ENCODE measurements at regions not wholly inside any gene's neighbourhood (a gene's known extent, or its start where the extent isn't known, plus 50 kb on each side); places are given as distances from the start of the nearest gene placed in this dataset.

- Mint-ChIP-seq H3K27ac (no peak overlapping the region), H3K4me1 (peaks cover 11% of the 10 kb centered on the region), H3K36me3 (ENCODE audit: low read depth) (no peaks in the 10 kb centered on the region), H3K4me3 (no peak overlapping the region), H3K9me3 (no peaks in the 10 kb centered on the region), H3K27me3 (ENCODE audit: insufficient read depth) (no peaks in the 10 kb centered on the region)
- Histone ChIP-seq H3K4me1 (ENCODE audit: control insufficient read depth, insufficient read depth, low read length) (peaks cover 4% of the 10 kb centered on the region), H3K9ac (ENCODE audit: extremely low read depth, low read length, poor library complexity, severe bottlenecking) (no peak overlapping the region), H3K27me3 (ENCODE audit: control insufficient read depth, insufficient read depth, low read length, poor library complexity, severe bottlenecking) (no peaks in the 10 kb centered on the region), H3K4me3 (ENCODE audit: low read length) (no peak overlapping the region), H3K36me3 (ENCODE audit: control insufficient read depth, insufficient read depth, low read length) (no peaks in the 10 kb centered on the region), H3K9me3 (ENCODE audit: control insufficient read depth, low read length) (no peaks in the 10 kb centered on the region), H3K27ac (ENCODE audit: low read depth, low read length) (no peak overlapping the region)
- 83 to 95% methylated on average over 3 to 5 of the region's 5 CpGs for WGBS, 2 experiments (ENCODE audit: insufficient coverage in 1 of 2, insufficient read length in 1 of 2)
- TF ChIP-seq, protein P1, sequence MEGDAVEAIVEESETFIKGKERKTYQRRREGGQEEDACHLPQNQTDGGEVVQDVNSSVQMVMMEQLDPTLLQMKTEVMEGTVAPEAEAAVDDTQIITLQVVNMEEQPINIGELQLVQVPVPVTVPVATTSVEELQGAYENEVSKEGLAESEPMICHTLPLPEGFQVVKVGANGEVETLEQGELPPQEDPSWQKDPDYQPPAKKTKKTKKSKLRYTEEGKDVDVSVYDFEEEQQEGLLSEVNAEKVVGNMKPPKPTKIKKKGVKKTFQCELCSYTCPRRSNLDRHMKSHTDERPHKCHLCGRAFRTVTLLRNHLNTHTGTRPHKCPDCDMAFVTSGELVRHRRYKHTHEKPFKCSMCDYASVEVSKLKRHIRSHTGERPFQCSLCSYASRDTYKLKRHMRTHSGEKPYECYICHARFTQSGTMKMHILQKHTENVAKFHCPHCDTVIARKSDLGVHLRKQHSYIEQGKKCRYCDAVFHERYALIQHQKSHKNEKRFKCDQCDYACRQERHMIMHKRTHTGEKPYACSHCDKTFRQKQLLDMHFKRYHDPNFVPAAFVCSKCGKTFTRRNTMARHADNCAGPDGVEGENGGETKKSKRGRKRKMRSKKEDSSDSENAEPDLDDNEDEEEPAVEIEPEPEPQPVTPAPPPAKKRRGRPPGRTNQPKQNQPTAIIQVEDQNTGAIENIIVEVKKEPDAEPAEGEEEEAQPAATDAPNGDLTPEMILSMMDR (conservative IDR thresholded peaks at IDR 0.05), result no peak
- DNase-seq, result no peak
Observed at GRCh38 chr14:97994020-97994531, 1196.9 kb downstream of the VRK1 start.

GRCh38 chr14:97995038-97995437 is 1197.9 kb downstream of the VRK1 start:
- H3K36me3 ChIP-seq (ENCODE audit: control insufficient read depth, insufficient read depth, low read length), result no peaks in the 10 kb centered on the region
- H3K27me3 ChIP-seq (ENCODE audit: control insufficient read depth, insufficient read depth, low read length, poor library complexity, severe bottlenecking), result no peaks in the 10 kb centered on the region
- no peak overlapping the region for H3K27ac ChIP-seq (ENCODE audit: low read depth, low read length)
- Mint-ChIP-seq H3K4me1 (peaks cover 11% of the 10 kb centered on the region), H3K4me3 (no peak overlapping the region), H3K27me3 (ENCODE audit: insufficient read depth) (no peaks in the 10 kb centered on the region), H3K9me3 (no peaks in the 10 kb centered on the region), H3K36me3 (ENCODE audit: low read depth) (no peaks in the 10 kb centered on the region), H3K27ac (no peak overlapping the region)
- H3K9ac ChIP-seq (ENCODE audit: extremely low read depth, low read length, poor library complexity, severe bottlenecking), result no peak overlapping the region
- peaks cover 4% of the 10 kb centered on the region for H3K4me1 ChIP-seq (ENCODE audit: control insufficient read depth, insufficient read depth, low read length)
- TF ChIP-seq, protein P1 (conservative IDR thresholded peaks at IDR 0.05), result no peak
- 100% methylated on average over 1 to 2 of the region's 2 CpGs for WGBS, 2 experiments (ENCODE audit: insufficient coverage in 1 of 2, insufficient read length in 1 of 2)
- H3K4me3 ChIP-seq (ENCODE audit: low read length), result no peak overlapping the region
- no peaks in the 10 kb centered on the region for H3K9me3 ChIP-seq (ENCODE audit: control insufficient read depth, low read length)
- DNase-seq, result no peak

GRCh38 chr14:97995531-97995930 is 1198.3 kb downstream of the VRK1 start:
- Histone ChIP-seq H3K9ac (ENCODE audit: extremely low read depth, low read length, poor library complexity, severe bottlenecking) (no peak overlapping the region), H3K27me3 (ENCODE audit: control insufficient read depth, insufficient read depth, low read length, poor library complexity, severe bottlenecking) (no peaks in the 10 kb centered on the region), H3K9me3 (ENCODE audit: control insufficient read depth, low read length) (no peaks in the 10 kb centered on the region), H3K27ac (ENCODE audit: low read depth, low read length) (no peak overlapping the region), H3K4me3 (ENCODE audit: low read length) (no peak overlapping the region), H3K4me1 (ENCODE audit: control insufficient read depth, insufficient read depth, low read length) (peaks cover 4% of the 10 kb centered on the region), H3K36me3 (ENCODE audit: control insufficient read depth, insufficient read depth, low read length) (no peaks in the 10 kb centered on the region)
- no peaks in the 10 kb centered on the region for H3K9me3 Mint-ChIP-seq
- no peak for DNase-seq
- H3K4me1 Mint-ChIP-seq, result peaks cover 11% of the 10 kb centered on the region
- H3K27me3 Mint-ChIP-seq (ENCODE audit: insufficient read depth), result no peaks in the 10 kb centered on the region
- no peak overlapping the region for H3K27ac Mint-ChIP-seq
- 84 to 100% methylated on average over 1 to 2 of the region's 2 CpGs for WGBS, 2 experiments (ENCODE audit: insufficient coverage in 1 of 2, insufficient read length in 1 of 2)
- TF ChIP-seq, protein P1 (conservative IDR thresholded peaks at IDR 0.05), result no peak
- no peak overlapping the region for H3K4me3 Mint-ChIP-seq
- H3K36me3 Mint-ChIP-seq (ENCODE audit: low read depth), result no peaks in the 10 kb centered on the region

Data from endodermal cell (in vitro differentiated cells).